ENCODE measurements at regions not wholly inside any gene's neighbourhood (a gene's known extent, or its start where the extent isn't known, plus 50 kb on each side); places are given as distances from the start of the nearest gene placed in this dataset.

GRCh38 chr11:116390963-116391362 is 381.8 kb downstream of the BUD13 start:
- intact Hi-C loops (cut with DNase I, micrococcal nuclease) = no loop called here
- Histone ChIP-seq H3K9me3 (peaks cover 5% of the 10 kb centered on the region), H3K36me3 (ENCODE audit: low read depth) (no peaks in the 10 kb centered on the region), H3K4me3 (no peak overlapping the region), H3K4me1 (ENCODE audit: low read depth) (no peaks in the 10 kb centered on the region)
- no peak for TF ChIP-seq CTCF (IDR thresholded peaks at IDR 0.05)
- ATAC-seq = no peak
- DNase-seq = no peak

GRCh38 chr11:116388146-116388545 is 384.6 kb downstream of the BUD13 start:
- no peak for TF ChIP-seq CTCF (IDR thresholded peaks at IDR 0.05)
- DNase-seq (no peak), ATAC-seq (no peak)
- intact Hi-C loops (cut with DNase I, micrococcal nuclease) = no loop called here
- H3K9me3 ChIP-seq = no peaks in the 10 kb centered on the region
- H3K36me3 ChIP-seq (ENCODE audit: low read depth) = no peaks in the 10 kb centered on the region
- no peak overlapping the region for H3K4me3 ChIP-seq
- no peaks in the 10 kb centered on the region for H3K4me1 ChIP-seq (ENCODE audit: low read depth)

GRCh38 chr11:116387641-116388040 is 385.1 kb downstream of the BUD13 start:
- ATAC-seq (no peak), DNase-seq (no peak)
- no peak for TF ChIP-seq CTCF (IDR thresholded peaks at IDR 0.05)
- no peaks in the 10 kb centered on the region for H3K36me3 ChIP-seq (ENCODE audit: low read depth)
- H3K9me3 ChIP-seq = no peaks in the 10 kb centered on the region
- no peaks in the 10 kb centered on the region for H3K4me1 ChIP-seq (ENCODE audit: low read depth)
- no peak overlapping the region for H3K4me3 ChIP-seq
- intact Hi-C loops (cut with DNase I, micrococcal nuclease) = no loop called here

GRCh38 chr11:116386118-116386699 is 386.6 kb downstream of the BUD13 start:
- no peaks in the 10 kb centered on the region for H3K4me1 ChIP-seq (ENCODE audit: low read depth)
- no peak overlapping the region for H3K4me3 ChIP-seq
- intact Hi-C loops (cut with DNase I, micrococcal nuclease) = no loop called here
- TF ChIP-seq CTCF (IDR thresholded peaks at IDR 0.05) = no peak
- H3K9me3 ChIP-seq = no peaks in the 10 kb centered on the region
- ATAC-seq (no peak), DNase-seq (no peak)
- H3K36me3 ChIP-seq (ENCODE audit: low read depth) = no peaks in the 10 kb centered on the region

GRCh38 chr11:116384876-116385275 is 387.9 kb downstream of the BUD13 start:
- intact Hi-C loops (cut with DNase I, micrococcal nuclease) = no loop called here
- no peaks in the 10 kb centered on the region for H3K36me3 ChIP-seq (ENCODE audit: low read depth)
- H3K4me3 ChIP-seq = no peak overlapping the region
- no peak for ATAC-seq
- no peak for TF ChIP-seq CTCF (IDR thresholded peaks at IDR 0.05)
- H3K4me1 ChIP-seq (ENCODE audit: low read depth) = no peaks in the 10 kb centered on the region
- no peak for DNase-seq
- H3K9me3 ChIP-seq = no peaks in the 10 kb centered on the region

- no peak for DNase-seq
- Histone ChIP-seq H3K4me3 (no peak overlapping the region), H3K9me3 (no peaks in the 10 kb centered on the region), H3K36me3 (ENCODE audit: low read depth) (no peaks in the 10 kb centered on the region), H3K4me1 (ENCODE audit: low read depth) (no peaks in the 10 kb centered on the region)
- ATAC-seq = no peak
- intact Hi-C loops (cut with DNase I, micrococcal nuclease) = no loop called here
- no peak for TF ChIP-seq CTCF (IDR thresholded peaks at IDR 0.05)
These were observed 388.4 kb downstream of the BUD13 start for GRCh38 chr11:116384407-116384806.
